ENCODE measurements at regions not wholly inside any gene's neighbourhood (a gene's known extent, or its start where the extent isn't known, plus 50 kb on each side); places are given as distances from the start of the nearest gene placed in this dataset.

DNA sequence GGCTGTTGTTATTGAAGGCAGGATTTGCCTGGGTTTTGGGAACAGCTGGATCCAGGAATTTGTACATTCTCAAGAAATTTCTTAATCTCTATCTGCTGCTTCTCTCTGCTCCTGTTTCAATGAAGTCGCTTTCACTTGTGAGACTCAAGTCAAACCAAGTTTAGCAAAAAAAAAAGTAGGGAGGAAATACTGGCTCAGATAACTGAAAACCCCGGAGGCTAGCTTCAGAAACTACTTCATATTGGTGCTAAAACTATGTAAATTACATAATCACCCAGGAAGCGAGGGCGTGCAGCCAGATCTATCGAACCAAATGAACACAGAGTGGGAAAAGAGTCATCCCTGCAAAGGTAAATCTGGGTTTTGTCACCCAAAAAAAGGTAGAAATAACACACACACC, 68.3 kb upstream of the FICD start:
- Histone ChIP-seq H3K4me2 (ENCODE audit: low read length) (no peak overlapping the region), H2BK120ac (ENCODE audit: low read depth, low read length) (peak overlapping the region; percentile 100), H3K56ac (ENCODE audit: low read length) (peak overlapping the region; percentile 61), H3K18ac (ENCODE audit: low read length) (peak overlapping the region; percentile 99), H3K4me3 (ENCODE audit: low read length) (no peak overlapping the region), H3K27me3 (ENCODE audit: insufficient read depth, low read length, poor library complexity) (no peaks in the 10 kb centered on the region), H3K79me1 (ENCODE audit: low read length) (no peaks in the 10 kb centered on the region), H4K8ac (ENCODE audit: low read depth, low read length) (peak overlapping the region; percentile 95), H3K27ac (ENCODE audit: low read depth, low read length) (peak overlapping the region; percentile 69), H3K4me1 (ENCODE audit: control insufficient read depth, low read depth, low read length) (peaks cover 13% of the 10 kb centered on the region), H3K36me3 (ENCODE audit: control insufficient read depth, insufficient read depth, low read length) (no peaks in the 10 kb centered on the region), H2AK5ac (ENCODE audit: low read length) (no peak overlapping the region), H3K23ac (ENCODE audit: low read length) (no peak overlapping the region), H2BK5ac (ENCODE audit: low read length) (peak overlapping the region; percentile 61), H4K5ac (ENCODE audit: low read length) (no peak overlapping the region), H2BK15ac (replicated peaks; ENCODE audit: low read depth) (peak overlapping the region; percentile 59), H3K4ac (ENCODE audit: low read depth, low read length) (peak overlapping the region; percentile 81), H3K9ac (ENCODE audit: low read length) (peak overlapping the region; percentile 7), H3K79me2 (ENCODE audit: control insufficient read depth, insufficient read depth, low read length) (no peaks in the 10 kb centered on the region)
- WGBS (ENCODE audit: extremely low coverage, insufficient coverage, low lambda C conversion rate), result no CpG with 5 or more reads among the region's 5 CpGs
- peak; percentile 51 for DNase-seq

DNA sequence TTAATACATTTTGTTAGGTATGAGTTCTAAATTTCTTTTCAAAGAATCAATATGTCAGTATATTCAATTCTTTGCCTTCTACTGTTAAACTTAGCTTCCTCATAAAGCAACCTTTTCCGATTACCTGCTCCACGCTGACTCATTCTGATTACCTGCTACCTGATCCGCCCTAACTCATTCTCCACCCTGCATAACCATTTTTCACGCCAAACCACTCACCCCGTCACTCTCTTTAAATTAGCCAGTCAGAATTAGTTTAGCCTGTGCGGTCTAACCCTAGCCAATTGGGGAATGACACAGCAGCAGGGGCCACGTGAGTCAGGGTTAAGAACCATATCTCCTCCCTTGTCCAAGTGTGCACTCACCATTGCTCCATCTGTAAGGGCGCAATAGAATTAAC, 72.2 kb upstream of the FICD start:
- peak overlapping the region; percentile 99 for H2BK120ac ChIP-seq (ENCODE audit: low read depth, low read length)
- H2BK15ac ChIP-seq (replicated peaks; ENCODE audit: low read depth), result peak overlapping the region; percentile 74
- no peak overlapping the region for H2AK5ac ChIP-seq (ENCODE audit: low read length)
- H3K79me1 ChIP-seq (ENCODE audit: low read length), result no peaks in the 10 kb centered on the region
- WGBS (ENCODE audit: extremely low coverage, insufficient coverage, low lambda C conversion rate), result 100% methylated on average over 1 of the region's 8 CpGs
- peak overlapping the region; percentile 43 for H2BK5ac ChIP-seq (ENCODE audit: low read length)
- H3K27me3 ChIP-seq (ENCODE audit: insufficient read depth, low read length, poor library complexity), result no peaks in the 10 kb centered on the region
- no peak overlapping the region for H3K4me2 ChIP-seq (ENCODE audit: low read length)
- peak overlapping the region; percentile 55 for H3K4ac ChIP-seq (ENCODE audit: low read depth, low read length)
- H3K36me3 ChIP-seq (ENCODE audit: control insufficient read depth, insufficient read depth, low read length), result no peaks in the 10 kb centered on the region
- no peak overlapping the region for H3K23ac ChIP-seq (ENCODE audit: low read length)
- H3K18ac ChIP-seq (ENCODE audit: low read length), result peak overlapping the region; percentile 90
- peak overlapping the region; percentile 16 for H3K27ac ChIP-seq (ENCODE audit: low read depth, low read length)
- H3K9ac ChIP-seq (ENCODE audit: low read length), result no peak overlapping the region
- peak overlapping the region; percentile 50 for H3K56ac ChIP-seq (ENCODE audit: low read length)
- no peak overlapping the region for H4K8ac ChIP-seq (ENCODE audit: low read depth, low read length)
- DNase-seq, result no peak
- no peaks in the 10 kb centered on the region for H3K79me2 ChIP-seq (ENCODE audit: control insufficient read depth, insufficient read depth, low read length)
- H4K5ac ChIP-seq (ENCODE audit: low read length), result no peak overlapping the region
- peaks cover 8% of the 10 kb centered on the region for H3K4me1 ChIP-seq (ENCODE audit: control insufficient read depth, low read depth, low read length)
- H3K4me3 ChIP-seq (ENCODE audit: low read length), result no peak overlapping the region

DNA sequence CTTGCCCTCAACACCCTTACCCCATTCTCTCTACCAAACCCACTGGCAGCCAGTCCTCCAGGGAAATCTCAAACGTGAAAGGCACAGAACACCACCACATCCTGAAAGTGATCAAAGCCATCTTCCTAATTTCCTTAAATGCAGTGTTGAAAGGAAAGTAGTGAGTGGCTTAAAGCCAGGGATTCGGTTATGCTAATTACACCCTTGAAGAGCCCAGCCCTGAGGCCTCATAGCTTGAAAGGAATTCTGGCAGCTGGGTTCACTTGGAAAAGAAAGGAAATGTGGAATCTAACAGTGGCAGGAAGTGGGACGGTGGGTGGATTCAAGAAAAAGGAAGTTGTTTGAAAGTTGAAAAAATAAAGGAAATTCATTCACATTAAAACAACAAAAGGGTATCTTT, 73.0 kb upstream of the FICD start:
- no peak overlapping the region for H4K5ac ChIP-seq (ENCODE audit: low read length)
- H3K9ac ChIP-seq (ENCODE audit: low read length), result no peak overlapping the region
- H2BK5ac ChIP-seq (ENCODE audit: low read length), result peak overlapping the region; percentile 26
- no peak overlapping the region for H2BK15ac ChIP-seq (replicated peaks; ENCODE audit: low read depth)
- H3K4ac ChIP-seq (ENCODE audit: low read depth, low read length), result no peak overlapping the region
- 100% methylated on average over 1 of the region's 3 CpGs for WGBS (ENCODE audit: extremely low coverage, insufficient coverage, low lambda C conversion rate)
- peak overlapping the region; percentile 73 for H3K56ac ChIP-seq (ENCODE audit: low read length)
- no peak overlapping the region for H3K4me3 ChIP-seq (ENCODE audit: low read length)
- H4K8ac ChIP-seq (ENCODE audit: low read depth, low read length), result no peak overlapping the region
- no peaks in the 10 kb centered on the region for H3K36me3 ChIP-seq (ENCODE audit: control insufficient read depth, insufficient read depth, low read length)
- H3K27ac ChIP-seq (ENCODE audit: low read depth, low read length), result peak overlapping the region; percentile 51
- H3K4me1 ChIP-seq (ENCODE audit: control insufficient read depth, low read depth, low read length), result peaks cover 7% of the 10 kb centered on the region
- peak; percentile 93 for DNase-seq
- peak overlapping the region; percentile 76 for H3K18ac ChIP-seq (ENCODE audit: low read length)
- no peak overlapping the region for H2BK120ac ChIP-seq (ENCODE audit: low read depth, low read length)
- no peak overlapping the region for H3K23ac ChIP-seq (ENCODE audit: low read length)
- no peaks in the 10 kb centered on the region for H3K79me1 ChIP-seq (ENCODE audit: low read length)
- no peaks in the 10 kb centered on the region for H3K27me3 ChIP-seq (ENCODE audit: insufficient read depth, low read length, poor library complexity)
- no peak overlapping the region for H2AK5ac ChIP-seq (ENCODE audit: low read length)
- no peak overlapping the region for H3K4me2 ChIP-seq (ENCODE audit: low read length)
- no peaks in the 10 kb centered on the region for H3K79me2 ChIP-seq (ENCODE audit: control insufficient read depth, insufficient read depth, low read length)

DNA sequence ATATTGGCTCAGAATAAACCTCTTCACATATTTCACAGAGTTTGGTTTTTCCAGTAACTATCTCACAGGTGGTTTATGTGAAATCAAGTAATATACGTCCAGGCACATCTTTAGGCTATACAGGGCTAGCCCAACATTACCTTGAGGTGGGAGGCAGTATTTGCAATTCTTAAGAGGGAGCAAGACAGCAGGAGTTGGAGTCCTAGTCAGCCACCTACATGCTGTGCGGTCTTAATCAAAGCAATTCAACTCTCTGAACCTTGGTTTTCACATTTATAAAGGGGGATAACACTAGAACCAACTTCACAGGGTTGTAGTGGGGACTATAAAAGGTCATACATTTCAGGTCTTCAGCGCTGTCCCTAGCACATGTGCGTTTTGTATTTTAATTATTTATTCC, 73.5 kb upstream of the FICD start:
- Histone ChIP-seq H4K5ac (ENCODE audit: low read length) (no peak overlapping the region), H3K9ac (ENCODE audit: low read length) (peak overlapping the region; percentile 10), H3K27me3 (ENCODE audit: insufficient read depth, low read length, poor library complexity) (no peaks in the 10 kb centered on the region), H3K36me3 (ENCODE audit: control insufficient read depth, insufficient read depth, low read length) (no peaks in the 10 kb centered on the region), H3K27ac (ENCODE audit: low read depth, low read length) (peak overlapping the region; percentile 51), H4K8ac (ENCODE audit: low read depth, low read length) (no peak overlapping the region), H3K4ac (ENCODE audit: low read depth, low read length) (peak overlapping the region; percentile 88), H3K4me2 (ENCODE audit: low read length) (no peak overlapping the region), H3K23ac (ENCODE audit: low read length) (no peak overlapping the region), H3K79me2 (ENCODE audit: control insufficient read depth, insufficient read depth, low read length) (no peaks in the 10 kb centered on the region), H3K79me1 (ENCODE audit: low read length) (no peaks in the 10 kb centered on the region), H2BK120ac (ENCODE audit: low read depth, low read length) (peak overlapping the region; percentile 84), H3K4me3 (ENCODE audit: low read length) (no peak overlapping the region), H2AK5ac (ENCODE audit: low read length) (peak overlapping the region; percentile 73), H3K56ac (ENCODE audit: low read length) (peak overlapping the region; percentile 73), H2BK15ac (replicated peaks; ENCODE audit: low read depth) (no peak overlapping the region), H3K18ac (ENCODE audit: low read length) (peak overlapping the region; percentile 76), H2BK5ac (ENCODE audit: low read length) (peak overlapping the region; percentile 26), H3K4me1 (ENCODE audit: control insufficient read depth, low read depth, low read length) (peaks cover 7% of the 10 kb centered on the region)
- WGBS (ENCODE audit: extremely low coverage, insufficient coverage, low lambda C conversion rate), result no CpG with 5 or more reads among the region's 4 CpGs
- peak; percentile 22 for DNase-seq

DNA sequence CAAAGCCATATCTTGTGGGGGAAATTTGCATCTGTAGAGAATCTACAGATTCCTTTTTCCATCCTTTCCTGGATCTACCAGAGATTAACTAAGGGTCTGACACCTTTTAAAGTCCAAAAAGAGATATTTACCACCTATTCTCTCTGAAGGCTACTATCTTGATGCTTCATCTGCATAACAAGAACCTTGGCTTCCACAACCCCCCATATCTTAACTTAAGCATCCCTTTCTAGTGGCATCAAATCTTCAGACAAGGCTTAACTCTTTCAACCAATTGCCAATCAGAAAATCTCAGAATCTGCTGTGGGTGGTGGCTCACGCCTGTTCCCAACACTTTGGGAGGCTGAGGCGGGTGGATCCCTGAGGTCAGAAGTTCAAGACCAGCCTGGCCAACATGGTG, 74.3 kb upstream of the FICD start:
- Histone ChIP-seq H2BK120ac (ENCODE audit: low read depth, low read length) (no peak overlapping the region), H3K9ac (ENCODE audit: low read length) (no peak overlapping the region), H2BK5ac (ENCODE audit: low read length) (no peak overlapping the region), H2AK5ac (ENCODE audit: low read length) (no peak overlapping the region), H3K79me1 (ENCODE audit: low read length) (no peaks in the 10 kb centered on the region), H3K79me2 (ENCODE audit: control insufficient read depth, insufficient read depth, low read length) (no peaks in the 10 kb centered on the region), H3K4me2 (ENCODE audit: low read length) (no peak overlapping the region), H3K4ac (ENCODE audit: low read depth, low read length) (no peak overlapping the region), H3K4me1 (ENCODE audit: control insufficient read depth, low read depth, low read length) (peaks cover 4% of the 10 kb centered on the region), H3K56ac (ENCODE audit: low read length) (no peak overlapping the region), H3K23ac (ENCODE audit: low read length) (no peak overlapping the region), H3K27me3 (ENCODE audit: insufficient read depth, low read length, poor library complexity) (no peaks in the 10 kb centered on the region), H4K5ac (ENCODE audit: low read length) (no peak overlapping the region), H3K36me3 (ENCODE audit: control insufficient read depth, insufficient read depth, low read length) (no peaks in the 10 kb centered on the region), H3K27ac (ENCODE audit: low read depth, low read length) (no peak overlapping the region), H3K18ac (ENCODE audit: low read length) (no peak overlapping the region), H4K8ac (ENCODE audit: low read depth, low read length) (no peak overlapping the region), H3K4me3 (ENCODE audit: low read length) (no peak overlapping the region), H2BK15ac (replicated peaks; ENCODE audit: low read depth) (no peak overlapping the region)
- DNase-seq, result peak; percentile 85
- WGBS (ENCODE audit: extremely low coverage, insufficient coverage, low lambda C conversion rate), result no CpG with 5 or more reads among the region's 2 CpGs

DNA sequence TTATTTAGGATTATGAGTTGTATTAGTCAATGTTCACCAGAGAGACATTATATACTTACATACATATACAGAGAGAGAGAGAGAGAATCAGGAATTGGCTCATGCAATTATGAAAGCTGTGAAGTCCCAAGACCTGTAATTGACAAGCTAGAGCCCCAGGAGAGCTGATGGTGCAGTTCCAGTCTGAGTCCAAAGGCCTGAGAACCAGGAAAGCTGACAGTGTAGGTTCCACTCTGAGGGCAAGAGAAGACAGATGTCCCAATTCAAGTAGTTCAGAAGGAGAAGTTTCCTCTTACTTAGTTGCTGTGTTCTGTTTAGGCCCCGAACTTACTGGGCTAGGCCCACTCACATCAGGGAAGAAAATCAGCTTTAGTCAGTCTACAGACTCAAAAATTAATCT, 76.4 kb upstream of the FICD start:
- no peak overlapping the region for H3K27ac ChIP-seq (ENCODE audit: low read depth, low read length)
- H3K4ac ChIP-seq (ENCODE audit: low read depth, low read length), result no peak overlapping the region
- H3K18ac ChIP-seq (ENCODE audit: low read length), result no peak overlapping the region
- H3K79me1 ChIP-seq (ENCODE audit: low read length), result no peaks in the 10 kb centered on the region
- H2BK5ac ChIP-seq (ENCODE audit: low read length), result no peak overlapping the region
- no peak overlapping the region for H3K56ac ChIP-seq (ENCODE audit: low read length)
- no peak overlapping the region for H2BK120ac ChIP-seq (ENCODE audit: low read depth, low read length)
- no peak overlapping the region for H3K23ac ChIP-seq (ENCODE audit: low read length)
- no peak overlapping the region for H3K9ac ChIP-seq (ENCODE audit: low read length)
- DNase-seq, result no peak
- H2BK15ac ChIP-seq (replicated peaks; ENCODE audit: low read depth), result no peak overlapping the region
- H3K36me3 ChIP-seq (ENCODE audit: control insufficient read depth, insufficient read depth, low read length), result no peaks in the 10 kb centered on the region
- H3K79me2 ChIP-seq (ENCODE audit: control insufficient read depth, insufficient read depth, low read length), result no peaks in the 10 kb centered on the region
- no peak overlapping the region for H3K4me2 ChIP-seq (ENCODE audit: low read length)
- no CpG with 5 or more reads among the region's 1 CpG for WGBS (ENCODE audit: extremely low coverage, insufficient coverage, low lambda C conversion rate)
- no peak overlapping the region for H2AK5ac ChIP-seq (ENCODE audit: low read length)
- peaks cover 4% of the 10 kb centered on the region for H3K4me1 ChIP-seq (ENCODE audit: control insufficient read depth, low read depth, low read length)
- no peak overlapping the region for H4K5ac ChIP-seq (ENCODE audit: low read length)
- no peaks in the 10 kb centered on the region for H3K27me3 ChIP-seq (ENCODE audit: insufficient read depth, low read length, poor library complexity)
- no peak overlapping the region for H4K8ac ChIP-seq (ENCODE audit: low read depth, low read length)
- H3K4me3 ChIP-seq (ENCODE audit: low read length), result no peak overlapping the region

All from mesendoderm (in vitro differentiated cells).